ENCODE measurements at regions not wholly inside any gene's neighbourhood (a gene's known extent, or its start where the extent isn't known, plus 50 kb on each side); places are given as distances from the start of the nearest gene placed in this dataset.

- POLR2A ChIA-PET, result no interaction called here
Measured at GRCh38 chr11:103789952-103790351, 246.5 kb upstream of the DDI1 start.

GRCh38 chr11:103792981-103793468 is 243.4 kb upstream of the DDI1 start:
- Mint-ChIP-seq H3K4me3 (ENCODE audit: unreplicated experiment) (no peak overlapping the region), H3K4me1 (ENCODE audit: low read depth, unreplicated experiment) (no peaks in the 10 kb centered on the region), H3K27me3 (ENCODE audit: insufficient read depth, unreplicated experiment) (no peaks in the 10 kb centered on the region), H3K36me3 (ENCODE audit: insufficient read depth, unreplicated experiment) (no peaks in the 10 kb centered on the region), H3K27ac (ENCODE audit: unreplicated experiment) (no peak overlapping the region), H3K9me3 (ENCODE audit: unreplicated experiment) (peaks cover 16% of the 10 kb centered on the region)
- CTCF ChIA-PET, result no interaction called here
- POLR2A ChIA-PET, result no interaction called here
- intact Hi-C loops (cut with micrococcal nuclease; ENCODE audit: unreplicated experiment), result no loop called here
- Histone ChIP-seq H3K27me3 (replicated peaks; ENCODE audit: control insufficient read depth, insufficient read depth, low read length) (no peaks in the 10 kb centered on the region), H3K4me3 (ENCODE audit: low read depth, low read length) (no peak overlapping the region), H3K4me1 (no peaks in the 10 kb centered on the region), H3K36me3 (ENCODE audit: control insufficient read depth, insufficient read depth, low read length) (no peaks in the 10 kb centered on the region), H3K9me3 (peaks cover 17% of the 10 kb centered on the region; the same call in 1 of the 2 replicates)
- no TSS peak for BruUV-seq (replicated peaks)
- DNase-seq, result no peak
- no peak for TF ChIP-seq CTCF (IDR thresholded peaks at IDR 0.05; ENCODE audit: insufficient read depth in 1 of 2, low read depth in 1 of 2, low read length in 1 of 2, severe bottlenecking in 1 of 2, unreplicated experiment in 1 of 2)

More at GRCh38 chr11:103789952-103790351, 246.5 kb upstream of the DDI1 start:
- BruUV-seq (replicated peaks), result no TSS peak
- intact Hi-C loops (cut with micrococcal nuclease; ENCODE audit: unreplicated experiment), result no loop called here
- Mint-ChIP-seq H3K4me1 (ENCODE audit: low read depth, unreplicated experiment) (no peaks in the 10 kb centered on the region), H3K36me3 (ENCODE audit: insufficient read depth, unreplicated experiment) (no peaks in the 10 kb centered on the region), H3K27me3 (ENCODE audit: insufficient read depth, unreplicated experiment) (no peaks in the 10 kb centered on the region), H3K4me3 (ENCODE audit: unreplicated experiment) (no peak overlapping the region), H3K27ac (ENCODE audit: unreplicated experiment) (no peak overlapping the region), H3K9me3 (ENCODE audit: unreplicated experiment) (peaks cover 16% of the 10 kb centered on the region)
- H3K27me3 ChIP-seq (replicated peaks; ENCODE audit: control insufficient read depth, insufficient read depth, low read length), result no peaks in the 10 kb centered on the region
- no peak for DNase-seq
- peaks cover 4% of the 10 kb centered on the region; the same call in 1 of the 2 replicates for H3K4me1 ChIP-seq
- H3K4me3 ChIP-seq (ENCODE audit: low read depth, low read length), result no peak overlapping the region
- H3K36me3 ChIP-seq (ENCODE audit: control insufficient read depth, insufficient read depth, low read length), result no peaks in the 10 kb centered on the region
- CTCF ChIA-PET, result no interaction called here
- TF ChIP-seq CTCF (IDR thresholded peaks at IDR 0.05; ENCODE audit: insufficient read depth in 1 of 2, low read depth in 1 of 2, low read length in 1 of 2, severe bottlenecking in 1 of 2, unreplicated experiment in 1 of 2), result no peak
- peaks cover 17% of the 10 kb centered on the region; the same call in 1 of the 2 replicates for H3K9me3 ChIP-seq

GRCh38 chr11:103794262-103794661 is 242.2 kb upstream of the DDI1 start:
- Histone ChIP-seq H3K4me1 (no peaks in the 10 kb centered on the region), H3K36me3 (ENCODE audit: control insufficient read depth, insufficient read depth, low read length) (no peaks in the 10 kb centered on the region), H3K4me3 (ENCODE audit: low read depth, low read length) (no peak overlapping the region), H3K27me3 (replicated peaks; ENCODE audit: control insufficient read depth, insufficient read depth, low read length) (no peaks in the 10 kb centered on the region), H3K9me3 (peaks cover 17% of the 10 kb centered on the region; the same call in 1 of the 2 replicates)
- POLR2A ChIA-PET, result no interaction called here
- H3K27me3 Mint-ChIP-seq (ENCODE audit: insufficient read depth, unreplicated experiment), result no peaks in the 10 kb centered on the region
- intact Hi-C loops (cut with micrococcal nuclease; ENCODE audit: unreplicated experiment), result no loop called here
- no peak for TF ChIP-seq CTCF (IDR thresholded peaks at IDR 0.05; ENCODE audit: insufficient read depth in 1 of 2, low read depth in 1 of 2, low read length in 1 of 2, severe bottlenecking in 1 of 2, unreplicated experiment in 1 of 2)
- H3K4me3 Mint-ChIP-seq (ENCODE audit: unreplicated experiment), result no peak overlapping the region
- H3K9me3 Mint-ChIP-seq (ENCODE audit: unreplicated experiment), result peaks cover 16% of the 10 kb centered on the region
- no peaks in the 10 kb centered on the region for H3K4me1 Mint-ChIP-seq (ENCODE audit: low read depth, unreplicated experiment)
- H3K36me3 Mint-ChIP-seq (ENCODE audit: insufficient read depth, unreplicated experiment), result no peaks in the 10 kb centered on the region
- no TSS peak for BruUV-seq (replicated peaks)
- CTCF ChIA-PET, result no interaction called here
- no peak overlapping the region for H3K27ac Mint-ChIP-seq (ENCODE audit: unreplicated experiment)
- no peak for DNase-seq
